Endothelial cell of umbilical vein (primary cell): ENCODE measurements at regions not wholly inside any gene's neighbourhood (a gene's known extent, or its start where the extent isn't known, plus 50 kb on each side); places are given as distances from the start of the nearest gene placed in this dataset.

ENCODE experiments used
- CTCF ChIP-seq, 2 donors: IDR thresholded peaks; 1 replicate in 1 of 2; 2 replicates in 1 of 2; pipeline ENCODE4 v1.5.1; 2011; ENCODE audit warnings: low read length in 2 of 2, mild to moderate bottlenecking in 2 of 2, moderate library complexity in 2 of 2, control low read depth in 1 of 2, inconsistent platforms in 1 of 2, low read depth in 1 of 2; ENCODE audit not compliant: insufficient read depth in 1 of 2; ENCODE audit errors: extremely low read depth in 1 of 2
- EZH2 ChIP-seq: IDR thresholded peaks from 2 replicates; pipeline ENCODE4 v1.6.1; 2012; ENCODE audit warnings: borderline replicate concordance, low read depth, mild to moderate bottlenecking, moderate library complexity, low read length, inconsistent platforms; ENCODE audit not compliant: severe bottlenecking
- FOS ChIP-seq: IDR thresholded peaks from 2 replicates; pipeline ENCODE4 v1.6.1; 2011; ENCODE audit warnings: mild to moderate bottlenecking, low read length, moderate library complexity, borderline replicate concordance; ENCODE audit not compliant: insufficient read depth
- GATA2 ChIP-seq: IDR thresholded peaks from 2 replicates; pipeline ENCODE4 v1.7.0; 2011; ENCODE audit warnings: low read depth, mild to moderate bottlenecking, moderate library complexity, mixed read lengths, low read length; ENCODE audit not compliant: insufficient read length, insufficient read depth
- JUN ChIP-seq: IDR thresholded peaks from 2 replicates; pipeline ENCODE4 v1.6.1; 2011; ENCODE audit warnings: borderline replicate concordance, low read depth; ENCODE audit not compliant: insufficient read length, insufficient read depth
- MAX ChIP-seq: IDR thresholded peaks from 2 replicates; pipeline ENCODE4 v1.6.1; 2011; ENCODE audit not compliant: insufficient read depth, insufficient read length
- MYC ChIP-seq: IDR thresholded peaks from one replicate; pipeline ENCODE4 v1.6.1; 2011; ENCODE audit warnings: mild to moderate bottlenecking, low read depth, low read length
- POLR2A ChIP-seq: IDR thresholded peaks from 2 replicates; pipeline ENCODE4 v1.6.1; 2012; ENCODE audit warnings: low read depth, mild to moderate bottlenecking, control low read depth, low read length
- POLR2AphosphoS5 ChIP-seq: IDR thresholded peaks from 2 replicates; pipeline ENCODE4 v1.6.1; 2012; ENCODE audit warnings: low read depth, mild to moderate bottlenecking, control low read depth, low read length, moderate library complexity; ENCODE audit not compliant: insufficient read depth

- no peak for TF ChIP-seq EZH2
- TF ChIP-seq POLR2AphosphoS5 = no peak
- no peak for TF ChIP-seq CTCF (IDR thresholded peaks at IDR 0.05; ENCODE audit: extremely low read depth in 1 of 2, insufficient read depth in 1 of 2, low read depth in 1 of 2, low read length in 2 of 2)
- no peak for TF ChIP-seq JUN
- TF ChIP-seq MYC = no peak
- TF ChIP-seq POLR2A = no peak
- TF ChIP-seq MAX = no peak
- TF ChIP-seq GATA2 = no peak
- no peak for TF ChIP-seq FOS
Measured at GRCh38 chr10:78378192-78378591, 344.5 kb downstream of the RPS24 start.
